ENCODE measurements at regions not wholly inside any gene's neighbourhood (a gene's known extent, or its start where the extent isn't known, plus 50 kb on each side); places are given as distances from the start of the nearest gene placed in this dataset.
A peak's percentile ranks its signal among the peaks of the same experiment; 100 is the strongest.

DNA sequence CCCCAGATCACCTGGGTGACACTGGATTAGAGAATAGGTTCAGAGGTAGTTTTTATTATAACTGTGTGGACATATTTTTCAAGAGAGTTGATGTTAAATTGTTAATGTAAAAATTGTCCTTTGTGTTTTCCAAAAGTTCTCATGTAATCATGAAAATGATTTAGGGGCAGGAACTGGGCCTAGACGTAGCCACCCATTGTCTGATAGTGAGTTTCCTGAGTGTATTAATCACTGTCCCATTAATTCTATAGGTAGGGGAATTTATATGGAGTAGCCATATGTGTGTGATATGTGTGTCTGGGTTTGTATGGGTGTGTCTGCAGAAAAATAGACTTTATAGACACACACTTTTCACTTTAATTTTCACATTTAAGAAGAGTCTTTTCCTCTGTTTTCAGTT, 144.6 kb upstream of the RAI14 start:
- TF ChIP-seq, protein P1, sequence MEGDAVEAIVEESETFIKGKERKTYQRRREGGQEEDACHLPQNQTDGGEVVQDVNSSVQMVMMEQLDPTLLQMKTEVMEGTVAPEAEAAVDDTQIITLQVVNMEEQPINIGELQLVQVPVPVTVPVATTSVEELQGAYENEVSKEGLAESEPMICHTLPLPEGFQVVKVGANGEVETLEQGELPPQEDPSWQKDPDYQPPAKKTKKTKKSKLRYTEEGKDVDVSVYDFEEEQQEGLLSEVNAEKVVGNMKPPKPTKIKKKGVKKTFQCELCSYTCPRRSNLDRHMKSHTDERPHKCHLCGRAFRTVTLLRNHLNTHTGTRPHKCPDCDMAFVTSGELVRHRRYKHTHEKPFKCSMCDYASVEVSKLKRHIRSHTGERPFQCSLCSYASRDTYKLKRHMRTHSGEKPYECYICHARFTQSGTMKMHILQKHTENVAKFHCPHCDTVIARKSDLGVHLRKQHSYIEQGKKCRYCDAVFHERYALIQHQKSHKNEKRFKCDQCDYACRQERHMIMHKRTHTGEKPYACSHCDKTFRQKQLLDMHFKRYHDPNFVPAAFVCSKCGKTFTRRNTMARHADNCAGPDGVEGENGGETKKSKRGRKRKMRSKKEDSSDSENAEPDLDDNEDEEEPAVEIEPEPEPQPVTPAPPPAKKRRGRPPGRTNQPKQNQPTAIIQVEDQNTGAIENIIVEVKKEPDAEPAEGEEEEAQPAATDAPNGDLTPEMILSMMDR (IDR thresholded peaks at IDR 0.05) = no peak
- ATAC-seq (ENCODE audit: low FRiP score) (no peak), DNase-seq (ENCODE audit: low spot score) (no peak)

DNA sequence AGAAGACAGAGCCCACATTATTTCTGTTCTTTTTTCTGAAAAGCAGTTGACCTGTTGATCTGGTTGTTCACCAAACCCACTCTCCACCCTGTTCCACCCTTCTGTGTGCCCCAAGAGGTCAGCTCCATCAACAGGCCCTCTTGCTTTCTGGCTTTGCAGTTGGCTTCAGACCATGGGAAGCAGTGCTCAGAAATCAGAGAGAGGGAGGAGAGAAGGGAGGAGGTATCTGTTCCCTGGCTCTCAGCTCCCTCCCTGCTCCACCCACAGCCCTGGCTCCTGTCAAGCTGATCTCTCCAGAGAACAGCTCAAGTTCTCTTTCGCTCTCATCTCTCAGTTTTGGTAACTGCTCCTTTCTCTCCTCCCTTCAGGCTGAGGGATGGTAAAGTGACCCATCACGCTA, 144.2 kb upstream of the RAI14 start:
- ATAC-seq (ENCODE audit: low FRiP score) (peak; percentile 80), DNase-seq (ENCODE audit: low spot score) (no peak)
- TF ChIP-seq, protein P1 (IDR thresholded peaks at IDR 0.05) = no peak

DNA sequence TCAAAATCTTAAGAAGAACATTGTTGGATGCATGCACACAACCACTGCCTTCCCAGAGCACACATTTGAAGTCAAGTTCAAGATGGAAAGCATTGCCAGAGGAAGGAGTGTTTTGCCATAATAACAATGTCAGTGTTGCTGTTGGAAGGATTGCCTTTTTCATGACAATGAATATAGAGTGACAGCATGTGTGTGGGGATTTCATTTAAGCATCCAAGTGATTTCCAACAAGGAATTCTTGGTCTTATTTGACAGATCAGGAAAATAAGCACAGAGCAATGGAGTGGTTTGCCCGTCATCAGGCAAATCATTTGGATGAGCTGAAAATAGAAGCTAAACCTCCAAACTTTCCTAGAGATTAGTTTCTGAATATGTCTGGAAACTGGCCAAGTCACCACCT, 140.0 kb upstream of the RAI14 start:
- no peak for ATAC-seq (ENCODE audit: low FRiP score)
- DNase-seq (ENCODE audit: low spot score) = no peak
- TF ChIP-seq, protein P1 (IDR thresholded peaks at IDR 0.05) = no peak

DNA sequence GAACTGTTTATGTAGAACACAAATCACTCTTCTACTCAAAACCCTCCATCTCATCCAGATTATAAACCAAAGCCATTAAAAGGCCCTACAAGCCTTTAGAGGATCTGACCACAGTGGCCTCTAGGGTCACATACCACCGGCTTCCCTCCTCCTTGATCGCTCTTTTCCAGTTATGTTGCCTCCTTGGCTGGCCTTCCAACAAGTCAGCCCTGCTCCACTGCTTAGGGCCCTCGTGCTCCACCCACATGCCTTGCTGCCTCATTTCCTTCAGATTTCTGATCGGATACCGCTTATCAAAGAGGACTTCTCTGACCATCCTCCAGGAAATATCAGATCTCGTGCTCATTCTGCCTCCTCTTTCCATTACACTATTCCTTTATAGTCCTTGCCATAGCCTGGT, 139.4 kb upstream of the RAI14 start:
- DNase-seq (ENCODE audit: low spot score) (no peak), ATAC-seq (ENCODE audit: low FRiP score) (no peak)
- TF ChIP-seq, protein P1 (IDR thresholded peaks at IDR 0.05) = no peak

DNA sequence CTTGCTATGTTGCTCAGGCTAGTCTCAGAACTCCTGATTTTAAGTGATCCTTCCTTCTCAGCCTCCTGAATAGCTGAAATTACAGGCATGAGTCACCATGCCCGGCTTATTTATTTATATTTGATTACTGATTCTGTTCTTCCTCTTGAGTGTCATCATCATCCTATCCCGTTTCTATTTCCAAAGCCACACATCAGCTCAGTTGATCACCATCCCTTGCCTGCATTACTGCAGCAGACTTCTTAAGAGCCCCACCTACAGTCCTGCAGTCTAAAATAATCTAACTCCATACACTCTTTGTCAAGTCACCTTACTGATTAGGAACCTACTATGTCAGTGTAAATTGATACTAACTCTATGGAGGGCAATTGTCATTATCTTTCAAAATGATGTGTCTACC, 138.9 kb upstream of the RAI14 start:
- ATAC-seq (ENCODE audit: low FRiP score) = no peak

DNA sequence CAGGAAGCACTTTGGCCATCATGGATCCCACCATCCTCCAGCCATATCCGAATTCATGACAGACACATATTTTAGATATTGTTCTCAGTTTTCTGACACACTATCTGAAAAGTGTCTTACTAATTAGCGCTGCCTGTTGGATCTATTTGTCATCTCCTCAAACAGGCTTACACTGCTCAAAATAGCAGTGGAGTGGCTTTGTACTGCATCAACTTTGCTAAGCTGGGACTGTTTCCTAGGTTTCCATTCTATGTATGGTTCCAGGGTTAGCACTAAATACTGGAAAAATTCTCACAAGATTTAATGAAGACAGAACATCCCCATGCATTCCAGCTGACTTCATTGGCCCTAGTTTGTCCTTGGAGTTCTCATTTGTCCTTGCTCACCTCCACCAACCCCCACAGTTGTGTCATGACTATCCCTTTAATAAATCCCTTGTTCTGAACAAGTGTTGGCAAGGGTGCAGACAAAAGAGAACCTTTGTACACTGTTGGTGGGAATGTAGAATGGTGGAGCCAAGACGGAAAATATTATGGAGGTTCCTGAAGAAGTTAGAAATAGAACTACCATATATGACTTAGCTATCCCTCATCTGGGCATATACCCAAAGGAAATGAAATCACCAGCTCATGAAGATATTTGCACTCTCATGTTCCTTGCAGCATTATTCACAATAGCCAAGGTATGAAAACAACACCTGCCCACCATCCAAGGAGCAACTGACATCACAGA, 136.5 kb upstream of the RAI14 start:
- ATAC-seq (ENCODE audit: low FRiP score) = no peak
- TF ChIP-seq, protein P1 (IDR thresholded peaks at IDR 0.05) = no peak
- DNase-seq (ENCODE audit: low spot score) = no peak

More for the DNA sequence above, 138.9 kb upstream of the RAI14 start:
- TF ChIP-seq, protein P1 (IDR thresholded peaks at IDR 0.05) = no peak
- DNase-seq (ENCODE audit: low spot score) = no peak

DNA sequence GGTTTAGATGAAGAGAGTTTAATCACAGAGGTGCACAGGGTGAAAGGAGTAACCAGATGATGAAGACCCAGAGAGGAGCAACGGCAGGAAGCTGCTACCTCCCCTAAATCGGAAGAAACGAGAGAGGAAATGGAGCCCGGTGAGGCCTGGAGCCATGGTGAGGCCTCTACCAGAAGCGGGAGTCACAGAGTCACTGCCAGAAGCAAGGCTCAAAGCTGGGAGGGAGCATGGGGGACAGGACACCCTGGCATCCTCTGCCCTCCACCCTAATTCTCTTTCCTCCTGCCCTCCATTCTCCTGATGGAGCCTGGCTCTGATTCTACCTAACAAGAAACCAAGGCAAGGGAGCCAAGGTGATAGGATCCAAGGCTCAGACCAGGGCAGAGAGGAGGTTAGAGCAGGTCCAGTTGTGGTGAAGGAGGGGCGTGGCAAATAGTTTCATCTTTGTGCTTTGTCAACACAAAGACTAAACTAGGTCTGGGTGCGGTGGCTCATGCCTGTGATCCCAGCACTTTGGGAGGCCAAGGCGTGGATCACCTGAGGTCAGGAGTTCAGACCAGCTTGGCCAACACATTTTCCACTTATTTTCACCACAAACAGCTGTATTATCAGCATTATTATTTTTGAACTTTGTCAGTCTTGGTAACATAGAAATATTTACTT, 134.4 kb upstream of the RAI14 start:
- TF ChIP-seq, protein P1 (IDR thresholded peaks at IDR 0.05) = no peak
- DNase-seq (ENCODE audit: low spot score) (no peak), ATAC-seq (ENCODE audit: low FRiP score) (no peak)
